Mononuclear cell (primary cell): ENCODE measurements at regions not wholly inside any gene's neighbourhood (a gene's known extent, or its start where the extent isn't known, plus 50 kb on each side); places are given as distances from the start of the nearest gene placed in this dataset.

Source experiments
- H3K27me3 ChIP-seq: 2 replicates; pipeline ENCODE4 v1.6.0; 2011; ENCODE audit warnings: low read length, control low read depth; ENCODE audit not compliant: insufficient read depth
- H3K4me1 ChIP-seq: 2 replicates; pipeline ENCODE4 v1.5.1; 2011; ENCODE audit warnings: mild to moderate bottlenecking, low read length, control low read depth; ENCODE audit not compliant: insufficient read depth
- H3K4me3 ChIP-seq: 2 replicates; pipeline ENCODE4 v1.5.1; 2011; ENCODE audit warnings: mild to moderate bottlenecking, low read length, moderate library complexity
- H3K9me3 ChIP-seq: 2 replicates; pipeline ENCODE4 v1.5.1; 2011; ENCODE audit warnings: low read depth, mild to moderate bottlenecking, control low read depth, low read length

GRCh38 chr9:129287619-129288305 lies 109.7 kb upstream of the IER5L start:
- Histone ChIP-seq H3K27me3 (no peaks in the 10 kb centered on the region), H3K4me3 (no peak overlapping the region), H3K4me1 (peaks cover 11% of the 10 kb centered on the region), H3K9me3 (no peaks in the 10 kb centered on the region)

DNA sequence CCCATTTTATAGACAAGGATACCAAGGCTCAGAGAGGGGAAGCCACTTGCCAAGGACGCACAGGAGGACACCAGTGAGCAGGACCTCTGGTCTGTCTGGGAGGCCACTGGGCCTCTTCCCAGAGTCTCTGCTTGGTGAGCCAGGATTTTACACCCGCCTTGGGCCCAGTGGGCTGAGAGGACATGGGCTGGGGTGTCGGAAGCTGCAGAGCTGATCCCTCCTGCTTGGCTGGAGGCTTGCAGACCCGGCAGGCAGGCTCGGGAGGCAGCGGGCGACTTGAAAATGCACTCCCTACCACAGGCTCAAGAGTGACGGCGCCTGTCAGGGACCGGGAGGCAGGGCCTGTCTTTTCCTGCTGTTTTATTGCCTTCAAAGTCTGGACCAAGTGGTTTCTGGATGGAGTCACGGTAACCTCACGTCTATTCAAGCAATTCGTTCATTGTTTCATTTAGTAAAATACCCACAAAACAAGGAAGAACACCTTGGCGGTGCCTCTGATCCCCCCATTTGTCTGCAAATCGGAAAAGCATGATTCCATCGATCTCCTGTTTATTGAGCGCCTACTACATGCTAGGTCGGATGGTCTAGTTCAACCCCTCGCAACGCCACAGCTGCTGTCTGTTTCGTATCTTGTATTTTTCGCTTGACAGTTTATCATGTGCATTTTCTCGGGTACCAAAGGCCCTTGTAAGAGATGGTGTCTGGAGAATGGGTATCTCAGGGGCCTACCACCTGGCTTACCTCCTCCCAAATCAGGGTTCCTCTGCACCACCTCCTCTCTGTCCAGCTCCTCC lies 108.1 kb upstream of the IER5L start:
- H3K4me1 ChIP-seq: peaks cover 11% of the 10 kb centered on the region
- no peaks in the 10 kb centered on the region for H3K9me3 ChIP-seq
- no peaks in the 10 kb centered on the region for H3K27me3 ChIP-seq
- H3K4me3 ChIP-seq: no peak overlapping the region

DNA sequence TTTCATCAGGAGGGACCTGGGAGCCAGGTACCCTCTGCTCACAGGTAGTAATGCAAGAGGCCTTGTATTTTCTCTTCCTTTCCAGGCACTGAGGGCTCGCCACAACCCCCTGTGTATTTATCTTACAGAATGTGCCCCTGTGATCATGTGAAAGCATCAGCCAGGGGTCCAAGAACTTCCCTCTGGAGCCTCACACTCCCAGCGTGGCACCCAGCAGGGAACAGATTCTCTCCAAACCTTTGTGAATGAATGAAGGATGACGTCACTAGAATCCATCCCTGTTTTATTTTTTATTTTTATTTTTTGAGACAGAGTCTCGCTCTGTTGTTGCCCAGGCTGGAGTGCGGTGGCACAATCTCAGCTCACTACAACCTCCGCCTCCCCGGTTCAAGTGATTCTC lies 107.3 kb upstream of the IER5L start:
- Histone ChIP-seq H3K4me3 (no peak overlapping the region), H3K9me3 (no peaks in the 10 kb centered on the region), H3K27me3 (no peaks in the 10 kb centered on the region), H3K4me1 (peaks cover 11% of the 10 kb centered on the region)

DNA sequence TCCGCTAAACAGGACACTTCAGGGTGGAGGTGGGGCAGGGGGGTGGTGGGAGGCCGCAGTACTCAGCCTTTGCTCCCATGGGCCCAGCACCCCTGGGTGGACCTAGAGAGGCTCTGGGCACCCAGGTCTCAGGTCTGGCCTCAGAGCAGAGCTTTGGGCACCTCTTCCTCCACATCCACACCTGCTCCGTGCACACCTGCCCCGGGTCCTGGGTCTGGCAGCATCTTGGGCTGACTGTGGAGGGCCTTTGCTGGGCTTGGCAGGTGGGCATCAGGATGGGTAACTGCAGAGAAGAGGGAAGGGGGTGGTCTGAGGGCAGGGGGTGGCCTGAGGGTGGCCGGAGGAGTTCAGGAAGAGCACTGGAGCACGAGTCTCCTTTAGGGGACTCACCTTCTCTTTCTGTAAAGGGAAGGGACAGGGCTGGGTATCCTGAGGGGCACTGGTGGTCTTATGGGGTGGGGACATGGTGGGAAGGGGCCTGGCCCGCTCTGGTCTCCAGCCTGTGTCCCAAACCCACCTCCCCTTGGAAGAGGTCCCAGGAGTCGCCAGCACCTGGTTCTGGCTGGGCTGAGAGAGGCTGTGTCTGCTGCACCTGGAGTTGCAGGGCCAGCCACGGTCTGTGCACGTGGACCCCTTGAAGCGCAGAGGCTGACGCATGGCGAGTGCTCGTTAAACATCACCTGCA lies 106.7 kb upstream of the IER5L start:
- H3K4me3 ChIP-seq: no peak overlapping the region
- H3K4me1 ChIP-seq: peaks cover 11% of the 10 kb centered on the region
- H3K27me3 ChIP-seq: no peaks in the 10 kb centered on the region
- no peaks in the 10 kb centered on the region for H3K9me3 ChIP-seq

GRCh38 chr9:129283705-129284606 lies 105.9 kb upstream of the IER5L start:
- Histone ChIP-seq H3K27me3 (no peaks in the 10 kb centered on the region), H3K4me1 (peaks cover 11% of the 10 kb centered on the region), H3K9me3 (no peaks in the 10 kb centered on the region), H3K4me3 (no peak overlapping the region)

GRCh38 chr9:129283291-129283691 lies 105.2 kb upstream of the IER5L start:
- no peaks in the 10 kb centered on the region for H3K9me3 ChIP-seq
- peak overlapping the region; percentile 44 for H3K4me3 ChIP-seq
- peaks cover 11% of the 10 kb centered on the region for H3K4me1 ChIP-seq
- no peaks in the 10 kb centered on the region for H3K27me3 ChIP-seq

GRCh38 chr9:129282731-129283211 lies 104.7 kb upstream of the IER5L start:
- Histone ChIP-seq H3K4me1 (peaks cover 11% of the 10 kb centered on the region), H3K9me3 (no peaks in the 10 kb centered on the region), H3K27me3 (no peaks in the 10 kb centered on the region), H3K4me3 (peak overlapping the region; percentile 44)

DNA sequence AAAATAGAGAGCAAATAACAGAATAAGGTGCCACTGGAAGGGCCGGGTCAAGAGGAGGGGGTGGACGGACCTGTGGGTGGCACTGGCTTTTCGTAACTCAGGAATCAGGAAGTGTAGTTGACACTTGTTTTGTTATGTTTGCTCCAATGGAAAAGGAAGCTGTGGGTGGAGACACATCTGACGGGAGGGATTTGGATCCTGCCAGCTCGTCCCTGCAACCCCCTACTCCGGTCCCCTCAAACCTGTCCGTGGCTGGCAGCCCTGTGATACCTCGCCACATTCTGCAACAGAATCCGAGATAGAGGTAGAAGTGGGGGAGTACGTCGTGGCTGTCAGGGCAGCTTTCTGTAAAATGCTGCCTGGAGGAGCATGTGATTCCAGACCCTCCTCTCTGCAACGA lies 104.2 kb upstream of the IER5L start:
- H3K4me1 ChIP-seq: peaks cover 11% of the 10 kb centered on the region
- H3K27me3 ChIP-seq: no peaks in the 10 kb centered on the region
- H3K9me3 ChIP-seq: no peaks in the 10 kb centered on the region
- peak overlapping the region; percentile 44 for H3K4me3 ChIP-seq

DNA sequence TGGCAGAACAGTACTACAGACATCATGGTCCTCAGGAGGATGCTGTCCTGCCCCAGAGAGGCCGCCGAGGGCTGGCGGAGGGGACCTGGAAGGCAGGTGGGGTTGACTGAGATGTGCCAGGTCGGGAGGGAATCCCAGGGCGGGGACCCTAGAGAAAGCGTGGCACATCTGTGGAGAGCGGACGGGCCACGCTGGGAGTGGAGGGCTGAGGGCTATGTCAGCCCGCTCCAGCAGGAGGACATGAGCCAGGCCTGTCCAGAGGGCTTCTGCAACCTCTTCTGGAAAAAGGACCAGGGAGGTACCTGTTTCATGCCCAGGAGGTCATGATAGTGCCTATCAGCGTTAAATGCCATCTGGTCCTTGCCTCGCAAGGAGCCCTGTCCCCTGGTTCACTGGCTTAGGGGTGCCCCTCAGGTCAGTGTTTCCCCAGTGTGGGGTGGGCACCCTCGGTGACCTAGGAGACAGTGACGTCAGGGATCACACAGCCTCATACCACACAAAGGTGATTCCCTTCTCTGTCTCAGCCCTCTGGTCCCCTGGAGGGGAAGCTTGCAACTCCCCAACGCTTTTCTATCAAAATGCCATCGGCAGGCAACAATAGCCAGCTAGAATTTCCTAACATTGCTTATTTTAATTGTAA lies 103.6 kb upstream of the IER5L start:
- Histone ChIP-seq H3K9me3 (no peaks in the 10 kb centered on the region), H3K4me1 (peaks cover 11% of the 10 kb centered on the region), H3K4me3 (no peak overlapping the region), H3K27me3 (no peaks in the 10 kb centered on the region)

DNA sequence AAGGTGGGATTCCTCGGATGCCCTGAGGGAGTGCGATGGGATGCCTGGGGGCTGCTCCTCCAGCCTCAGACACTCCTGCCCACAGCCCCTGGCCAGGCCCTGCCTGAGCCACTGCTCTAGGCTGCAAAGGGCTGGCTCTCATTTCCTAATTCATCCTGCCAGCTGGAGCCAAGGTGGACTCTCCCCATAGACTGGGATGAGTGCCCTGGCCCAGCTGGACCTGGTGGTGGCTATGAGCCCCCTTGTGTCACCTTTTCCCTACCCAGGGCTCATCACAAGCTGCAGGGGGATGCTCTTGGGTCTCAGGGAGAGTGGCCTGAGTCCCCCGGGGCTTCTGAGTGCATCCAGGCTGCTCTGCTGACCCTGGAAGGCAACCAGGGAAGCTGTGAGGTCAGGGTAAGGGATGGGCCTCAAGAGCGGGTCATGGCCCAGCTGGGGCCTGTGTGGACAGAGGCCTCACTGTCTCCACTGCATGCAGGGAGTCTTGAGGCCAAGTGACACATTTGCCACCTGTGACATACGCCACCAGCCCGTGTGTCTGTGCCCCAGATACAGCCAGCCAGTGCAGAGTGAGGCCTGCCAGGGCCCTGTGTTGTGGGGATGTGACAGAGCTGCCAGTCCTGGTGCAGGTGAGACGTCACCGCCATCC lies 102.7 kb upstream of the IER5L start:
- Histone ChIP-seq H3K27me3 (no peaks in the 10 kb centered on the region), H3K9me3 (no peaks in the 10 kb centered on the region), H3K4me1 (peaks cover 11% of the 10 kb centered on the region), H3K4me3 (no peak overlapping the region)

DNA sequence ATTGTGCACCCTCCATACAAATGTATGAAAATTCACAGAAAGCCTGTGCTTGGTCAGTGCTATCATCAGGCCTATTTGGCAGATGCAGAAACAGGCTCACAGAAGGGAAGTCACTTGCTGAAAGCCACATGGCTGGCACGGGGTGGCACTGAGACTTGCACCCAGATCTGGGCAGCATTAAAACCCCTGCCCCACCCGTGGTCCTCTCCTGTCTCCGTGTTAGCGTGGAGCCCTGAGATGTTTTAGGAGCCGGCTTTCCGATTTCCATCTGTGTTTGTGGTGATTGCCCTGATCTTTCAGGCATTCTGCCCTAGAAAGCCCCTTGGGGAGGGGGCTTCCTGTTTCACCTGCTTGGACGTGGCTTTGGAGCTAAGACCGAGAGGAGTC lies 102.2 kb upstream of the IER5L start:
- Histone ChIP-seq H3K4me3 (no peak overlapping the region), H3K9me3 (no peaks in the 10 kb centered on the region), H3K4me1 (peaks cover 11% of the 10 kb centered on the region), H3K27me3 (no peaks in the 10 kb centered on the region)

- no peaks in the 10 kb centered on the region for H3K9me3 ChIP-seq
- peaks cover 5% of the 10 kb centered on the region for H3K4me1 ChIP-seq
- H3K4me3 ChIP-seq: no peak overlapping the region
- no peaks in the 10 kb centered on the region for H3K27me3 ChIP-seq
These were observed 100.6 kb upstream of the IER5L start for GRCh38 chr9:129278391-129279237.
